ENCODE measurements at regions not wholly inside any gene's neighbourhood (a gene's known extent, or its start where the extent isn't known, plus 50 kb on each side); places are given as distances from the start of the nearest gene placed in this dataset.
A peak's percentile ranks its signal among the peaks of the same experiment; 100 is the strongest.

- H3K27me3 ChIP-seq (ENCODE audit: control insufficient read depth, insufficient read depth, low read length) = no peaks in the 10 kb centered on the region
- H3K4me1 ChIP-seq (ENCODE audit: control insufficient read depth, insufficient read depth, low read length) = peaks cover 32% of the 10 kb centered on the region
- no peaks in the 10 kb centered on the region for H3K9me3 ChIP-seq (ENCODE audit: control insufficient read depth, insufficient read depth, low read depth, low read length)
- peak overlapping the region; percentile 9; the same call in 1 of the 2 replicates for H3K27ac ChIP-seq (ENCODE audit: low read depth, low read length)
- H3K4me3 ChIP-seq (ENCODE audit: low read depth, low read length) = no peak overlapping the region
- H3K9ac ChIP-seq (ENCODE audit: low read length) = no peak overlapping the region
- H3K36me3 ChIP-seq (ENCODE audit: control insufficient read depth, insufficient read depth, low read length) = peaks cover 2% of the 10 kb centered on the region; the same call in 1 of the 2 replicates
These were observed 64.9 kb upstream of the SLC39A10 start for GRCh38 chr2:195592105-195592504.

GRCh38 chr2:195590861-195591205, 66.2 kb upstream of the SLC39A10 start:
- Histone ChIP-seq H3K9ac (ENCODE audit: low read length) (no peak overlapping the region), H3K4me3 (ENCODE audit: low read depth, low read length) (no peak overlapping the region), H3K27me3 (ENCODE audit: control insufficient read depth, insufficient read depth, low read length) (no peaks in the 10 kb centered on the region), H3K36me3 (ENCODE audit: control insufficient read depth, insufficient read depth, low read length) (peaks cover 2% of the 10 kb centered on the region; the same call in 1 of the 2 replicates), H3K4me1 (ENCODE audit: control insufficient read depth, insufficient read depth, low read length) (peaks cover 33% of the 10 kb centered on the region), H3K9me3 (ENCODE audit: control insufficient read depth, insufficient read depth, low read depth, low read length) (no peaks in the 10 kb centered on the region), H3K27ac (ENCODE audit: low read depth, low read length) (no peak overlapping the region)

GRCh38 chr2:195590199-195590860, 66.7 kb upstream of the SLC39A10 start:
- Histone ChIP-seq H3K27ac (ENCODE audit: low read depth, low read length) (no peak overlapping the region), H3K9ac (ENCODE audit: low read length) (no peak overlapping the region), H3K9me3 (ENCODE audit: control insufficient read depth, insufficient read depth, low read depth, low read length) (no peaks in the 10 kb centered on the region), H3K36me3 (ENCODE audit: control insufficient read depth, insufficient read depth, low read length) (peaks cover 2% of the 10 kb centered on the region; the same call in 1 of the 2 replicates), H3K4me3 (ENCODE audit: low read depth, low read length) (no peak overlapping the region), H3K4me1 (ENCODE audit: control insufficient read depth, insufficient read depth, low read length) (peaks cover 31% of the 10 kb centered on the region), H3K27me3 (ENCODE audit: control insufficient read depth, insufficient read depth, low read length) (no peaks in the 10 kb centered on the region)

- Histone ChIP-seq H3K4me1 (ENCODE audit: control insufficient read depth, insufficient read depth, low read length) (peaks cover 19% of the 10 kb centered on the region), H3K9me3 (ENCODE audit: control insufficient read depth, insufficient read depth, low read depth, low read length) (no peaks in the 10 kb centered on the region), H3K36me3 (ENCODE audit: control insufficient read depth, insufficient read depth, low read length) (peaks cover 2% of the 10 kb centered on the region; the same call in 1 of the 2 replicates), H3K9ac (ENCODE audit: low read length) (no peak overlapping the region), H3K27ac (ENCODE audit: low read depth, low read length) (no peak overlapping the region), H3K4me3 (ENCODE audit: low read depth, low read length) (no peak overlapping the region), H3K27me3 (ENCODE audit: control insufficient read depth, insufficient read depth, low read length) (no peaks in the 10 kb centered on the region)
These were observed 69.1 kb upstream of the SLC39A10 start for GRCh38 chr2:195587966-195588365.

- Histone ChIP-seq H3K4me3 (ENCODE audit: low read depth, low read length) (peak overlapping the region; percentile 61), H3K9ac (ENCODE audit: low read length) (peak overlapping the region; percentile 77), H3K27ac (ENCODE audit: low read depth, low read length) (peak overlapping the region; percentile 91), H3K9me3 (ENCODE audit: control insufficient read depth, insufficient read depth, low read depth, low read length) (no peaks in the 10 kb centered on the region), H3K27me3 (ENCODE audit: control insufficient read depth, insufficient read depth, low read length) (no peaks in the 10 kb centered on the region), H3K4me1 (ENCODE audit: control insufficient read depth, insufficient read depth, low read length) (peaks cover 10% of the 10 kb centered on the region; the same call in 1 of the 2 replicates), H3K36me3 (ENCODE audit: control insufficient read depth, insufficient read depth, low read length) (peaks cover 2% of the 10 kb centered on the region; the same call in 1 of the 2 replicates)
These were observed 70.8 kb upstream of the SLC39A10 start for GRCh38 chr2:195586062-195586714.

GRCh38 chr2:195582188-195582587, 74.8 kb upstream of the SLC39A10 start:
- H3K27ac ChIP-seq (ENCODE audit: low read depth, low read length) = no peak overlapping the region
- no peaks in the 10 kb centered on the region for H3K27me3 ChIP-seq (ENCODE audit: control insufficient read depth, insufficient read depth, low read length)
- peaks cover 10% of the 10 kb centered on the region; the same call in 1 of the 2 replicates for H3K4me1 ChIP-seq (ENCODE audit: control insufficient read depth, insufficient read depth, low read length)
- no peak overlapping the region for H3K4me3 ChIP-seq (ENCODE audit: low read depth, low read length)
- no peak overlapping the region for H3K9ac ChIP-seq (ENCODE audit: low read length)
- no peaks in the 10 kb centered on the region for H3K9me3 ChIP-seq (ENCODE audit: control insufficient read depth, insufficient read depth, low read depth, low read length)
- no peaks in the 10 kb centered on the region for H3K36me3 ChIP-seq (ENCODE audit: control insufficient read depth, insufficient read depth, low read length)

- H3K4me1 ChIP-seq (ENCODE audit: control insufficient read depth, insufficient read depth, low read length) = no peaks in the 10 kb centered on the region
- H3K4me3 ChIP-seq (ENCODE audit: low read depth, low read length) = no peak overlapping the region
- no peaks in the 10 kb centered on the region for H3K36me3 ChIP-seq (ENCODE audit: control insufficient read depth, insufficient read depth, low read length)
- no peaks in the 10 kb centered on the region for H3K27me3 ChIP-seq (ENCODE audit: control insufficient read depth, insufficient read depth, low read length)
- H3K27ac ChIP-seq (ENCODE audit: low read depth, low read length) = no peak overlapping the region
- H3K9ac ChIP-seq (ENCODE audit: low read length) = no peak overlapping the region
- H3K9me3 ChIP-seq (ENCODE audit: control insufficient read depth, insufficient read depth, low read depth, low read length) = no peaks in the 10 kb centered on the region
These were observed 77.1 kb upstream of the SLC39A10 start for GRCh38 chr2:195579776-195580555.

GRCh38 chr2:195575879-195576401, 81.1 kb upstream of the SLC39A10 start:
- Histone ChIP-seq H3K9ac (ENCODE audit: low read length) (no peak overlapping the region), H3K27ac (ENCODE audit: low read depth, low read length) (no peak overlapping the region), H3K9me3 (ENCODE audit: control insufficient read depth, insufficient read depth, low read depth, low read length) (no peaks in the 10 kb centered on the region), H3K4me1 (ENCODE audit: control insufficient read depth, insufficient read depth, low read length) (no peaks in the 10 kb centered on the region), H3K27me3 (ENCODE audit: control insufficient read depth, insufficient read depth, low read length) (no peaks in the 10 kb centered on the region), H3K36me3 (ENCODE audit: control insufficient read depth, insufficient read depth, low read length) (no peaks in the 10 kb centered on the region), H3K4me3 (ENCODE audit: low read depth, low read length) (no peak overlapping the region)

- Histone ChIP-seq H3K9ac (ENCODE audit: low read length) (no peak overlapping the region), H3K27ac (ENCODE audit: low read depth, low read length) (no peak overlapping the region), H3K36me3 (ENCODE audit: control insufficient read depth, insufficient read depth, low read length) (no peaks in the 10 kb centered on the region), H3K4me3 (ENCODE audit: low read depth, low read length) (no peak overlapping the region), H3K27me3 (ENCODE audit: control insufficient read depth, insufficient read depth, low read length) (no peaks in the 10 kb centered on the region), H3K9me3 (ENCODE audit: control insufficient read depth, insufficient read depth, low read depth, low read length) (no peaks in the 10 kb centered on the region), H3K4me1 (ENCODE audit: control insufficient read depth, insufficient read depth, low read length) (0 out of 2 replicates have a peak, but pooled peaks cover 5% of the 10 kb centered on the region)
These were observed 82.0 kb upstream of the SLC39A10 start for GRCh38 chr2:195575016-195575415.

- Histone ChIP-seq H3K27me3 (ENCODE audit: control insufficient read depth, insufficient read depth, low read length) (no peaks in the 10 kb centered on the region), H3K36me3 (ENCODE audit: control insufficient read depth, insufficient read depth, low read length) (no peaks in the 10 kb centered on the region), H3K4me1 (ENCODE audit: control insufficient read depth, insufficient read depth, low read length) (0 out of 2 replicates have a peak, but pooled peaks cover 5% of the 10 kb centered on the region), H3K9ac (ENCODE audit: low read length) (no peak overlapping the region), H3K4me3 (ENCODE audit: low read depth, low read length) (no peak overlapping the region), H3K9me3 (ENCODE audit: control insufficient read depth, insufficient read depth, low read depth, low read length) (0 out of 2 replicates have a peak, but pooled peaks cover 2% of the 10 kb centered on the region), H3K27ac (ENCODE audit: low read depth, low read length) (no peak overlapping the region)
These were observed 82.7 kb upstream of the SLC39A10 start for GRCh38 chr2:195574312-195574711.
